Stomach (tissue), 8 donors: ENCODE measurements at regions not wholly inside any gene's neighbourhood (a gene's known extent, or its start where the extent isn't known, plus 50 kb on each side); places are given as distances from the start of the nearest gene placed in this dataset.

Experiments
- DNase-seq, 2 donors: peaks; one replicate each; pipeline versions ENCODE4 v3.0.0 to v3.0.0-alpha.2; 2013 to 2019
- H3K27ac ChIP-seq, 5 donors: fragments of 200-600 bp in 4 of 5; sonication (generic) in 4 of 5; one replicate each; pipeline ENCODE4 v1.5.1; 2013 to 2019; ENCODE audit warnings: mild to moderate bottlenecking in 1 of 5, moderate library complexity in 1 of 5
- H3K27me3 ChIP-seq, 3 donors: fragments of 200-600 bp; sonication (generic); one replicate each; pipeline ENCODE4 v1.5.1; 2017 to 2019; ENCODE audit warnings: mixed run types in 1 of 3
- H3K36me3 ChIP-seq, 4 donors: fragments of 200-600 bp; sonication (generic); 1 replicate in 3 of 4; 2 replicates in 1 of 4; pipeline ENCODE4 v1.5.1; 2016 to 2019
- H3K4me1 ChIP-seq, 4 donors: fragments of 200-600 bp; sonication (generic); one replicate each; pipeline ENCODE4 v1.5.1; 2016 to 2019
- H3K4me3 ChIP-seq, 4 donors: fragments of 200-600 bp; sonication (generic) in 3 of 4; one replicate each; pipeline ENCODE4 v1.5.1; 2016 to 2019; ENCODE audit warnings: mild to moderate bottlenecking in 1 of 4
- H3K9me3 ChIP-seq, 4 donors: fragments of 200-600 bp; sonication (generic); one replicate each; pipeline ENCODE4 v1.5.1; 2016 to 2019
- EP300 ChIP-seq: sonication (generic); formaldehyde crosslinking; IDR thresholded peaks from one replicate; pipeline ENCODE4 v1.6.1; 2017; ENCODE audit warnings: antibody characterized with exemption
- POLR2A ChIP-seq, 4 donors: fragments of 450-650 bp; IDR thresholded peaks; one replicate each; pipeline ENCODE4 v1.6.1; 2016; ENCODE audit warnings: antibody characterized with exemption in 4 of 4, control low read depth in 2 of 4, mild to moderate bottlenecking in 1 of 4, moderate library complexity in 1 of 4
- POLR2AphosphoS5 ChIP-seq, 3 donors: sonication (generic); formaldehyde crosslinking; IDR thresholded peaks; one replicate each; pipeline ENCODE4 v1.6.1; 2016; ENCODE audit warnings: antibody characterized with exemption in 3 of 3
- WGBS, 5 donors: extraction: QIAGEN DNeasy Blood & Tissue Kit in 3 of 5; methylation state at CpG; one replicate each; pipeline versions ENCODE4 v1.1.5 to v1.1.7; 2013 to 2018; 5-methylcytosine and 5-hydroxymethylcytosine counted together
- intact Hi-C: fragments of 100-400 bp; cut with DNase I; formaldehyde crosslinking; loops from one replicate; pipeline ENCODE4 v1.15.1; 2023; ENCODE audit warnings: low total_unique reads
- TF ChIP-seq, protein P1 (sequence below), 7 experiments: fragments of 450-650 bp in 4 of 7; fragments of 200-600 bp in 3 of 7; sonication (generic) in 3 of 7; IDR thresholded peaks; one replicate each; pipeline ENCODE4 v1.5.1; 2016 to 2019; ENCODE audit warnings: antibody characterized with exemption in 7 of 7, control low read depth in 2 of 7, mild to moderate bottlenecking in 1 of 7
- donor health status: healthy with polysubstance abuse.
- donor health status: Bipolar disorder and iron deficiency.
- donor health status: healthy.

- Histone ChIP-seq H3K27ac (peak overlapping the region in 1 of 5 donors; percentile 47), H3K36me3 (no peaks in the 10 kb centered on the region), H3K27me3 (no peaks in the 10 kb centered on the region), H3K4me1 (no peaks in the 10 kb centered on the region), H3K9me3 (no peaks in the 10 kb centered on the region), H3K4me3 (no peak overlapping the region)
- no peak for TF ChIP-seq EP300
- TF ChIP-seq, protein P1, sequence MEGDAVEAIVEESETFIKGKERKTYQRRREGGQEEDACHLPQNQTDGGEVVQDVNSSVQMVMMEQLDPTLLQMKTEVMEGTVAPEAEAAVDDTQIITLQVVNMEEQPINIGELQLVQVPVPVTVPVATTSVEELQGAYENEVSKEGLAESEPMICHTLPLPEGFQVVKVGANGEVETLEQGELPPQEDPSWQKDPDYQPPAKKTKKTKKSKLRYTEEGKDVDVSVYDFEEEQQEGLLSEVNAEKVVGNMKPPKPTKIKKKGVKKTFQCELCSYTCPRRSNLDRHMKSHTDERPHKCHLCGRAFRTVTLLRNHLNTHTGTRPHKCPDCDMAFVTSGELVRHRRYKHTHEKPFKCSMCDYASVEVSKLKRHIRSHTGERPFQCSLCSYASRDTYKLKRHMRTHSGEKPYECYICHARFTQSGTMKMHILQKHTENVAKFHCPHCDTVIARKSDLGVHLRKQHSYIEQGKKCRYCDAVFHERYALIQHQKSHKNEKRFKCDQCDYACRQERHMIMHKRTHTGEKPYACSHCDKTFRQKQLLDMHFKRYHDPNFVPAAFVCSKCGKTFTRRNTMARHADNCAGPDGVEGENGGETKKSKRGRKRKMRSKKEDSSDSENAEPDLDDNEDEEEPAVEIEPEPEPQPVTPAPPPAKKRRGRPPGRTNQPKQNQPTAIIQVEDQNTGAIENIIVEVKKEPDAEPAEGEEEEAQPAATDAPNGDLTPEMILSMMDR (IDR thresholded peaks at IDR 0.05): no peak
- TF ChIP-seq POLR2A (IDR thresholded peaks at IDR 0.05): no peak
- no peak for TF ChIP-seq POLR2AphosphoS5 (IDR thresholded peaks at IDR 0.05)
- WGBS, 5 donors: 28 to 42% (median 34%) methylated on average over 7 of the region's 7 CpGs
- peak in 1 of 2 donors; percentile 6 for DNase-seq
- intact Hi-C loops: no loop called here
Measured at GRCh38 chr2:53445383-53446070, 322.1 kb upstream of the CHAC2 start.

GRCh38 chr2:53442783-53443182, 324.8 kb upstream of the CHAC2 start:
- DNase-seq: peak in 1 of 2 donors; percentile 12
- H3K4me3 ChIP-seq: no peak overlapping the region
- peaks cover 0 to 4% (median 0%) of the 10 kb centered on the region in 4 donors for H3K4me1 ChIP-seq
- H3K9me3 ChIP-seq: no peaks in the 10 kb centered on the region
- intact Hi-C loops: no loop called here
- H3K27ac ChIP-seq: no peak overlapping the region
- no peak for TF ChIP-seq POLR2A (IDR thresholded peaks at IDR 0.05)
- no peak for TF ChIP-seq EP300
- TF ChIP-seq POLR2AphosphoS5 (IDR thresholded peaks at IDR 0.05): no peak
- TF ChIP-seq, protein P1 (IDR thresholded peaks at IDR 0.05): no peak
- no peaks in the 10 kb centered on the region for H3K36me3 ChIP-seq
- 59 to 76% (median 71%) methylated on average over 4 of the region's 4 CpGs for WGBS, 5 donors
- no peaks in the 10 kb centered on the region for H3K27me3 ChIP-seq

GRCh38 chr2:53442093-53442492, 325.5 kb upstream of the CHAC2 start:
- Histone ChIP-seq H3K27me3 (no peaks in the 10 kb centered on the region), H3K4me1 (peaks cover 0 to 5% (median 0%) of the 10 kb centered on the region in 4 donors), H3K36me3 (no peaks in the 10 kb centered on the region), H3K9me3 (no peaks in the 10 kb centered on the region), H3K27ac (no peak overlapping the region), H3K4me3 (no peak overlapping the region)
- intact Hi-C loops: no loop called here
- TF ChIP-seq, protein P1 (IDR thresholded peaks at IDR 0.05): no peak
- TF ChIP-seq POLR2AphosphoS5 (IDR thresholded peaks at IDR 0.05) (no peak), POLR2A (IDR thresholded peaks at IDR 0.05) (no peak), EP300 (no peak)
- no peak for DNase-seq

GRCh38 chr2:53438692-53439091, 328.9 kb upstream of the CHAC2 start:
- no peak for DNase-seq
- Histone ChIP-seq H3K4me3 (no peak overlapping the region), H3K9me3 (no peaks in the 10 kb centered on the region), H3K4me1 (peaks cover 0 to 5% (median 0%) of the 10 kb centered on the region in 4 donors), H3K27ac (no peak overlapping the region), H3K27me3 (no peaks in the 10 kb centered on the region), H3K36me3 (no peaks in the 10 kb centered on the region)
- WGBS, 5 donors: 62 to 100% (median 86%) methylated on average over 1 of the region's 1 CpG
- intact Hi-C loops: no loop called here
- TF ChIP-seq POLR2A (IDR thresholded peaks at IDR 0.05) (no peak), EP300 (no peak), POLR2AphosphoS5 (IDR thresholded peaks at IDR 0.05) (no peak)
- TF ChIP-seq, protein P1 (IDR thresholded peaks at IDR 0.05): no peak
